T-helper 1 cell treated with Interleukin-12 subunit alpha and Interleukin-12 subunit beta and Interleukin-4 antibody, amounts not matched to agents 30 μg/mL and 1 μg/mL, for 36 hours (primary cell): ENCODE measurements at regions not wholly inside any gene's neighbourhood (a gene's known extent, or its start where the extent isn't known, plus 50 kb on each side); places are given as distances from the start of the nearest gene placed in this dataset.
"Not testable (repeated sequence)": the region's sequence is repeated elsewhere in the genome, so short reads cannot be mapped to it uniquely, and the experiment has no call there.

Source experiments
- H3K27ac Mint-ChIP-seq: one replicate; pipeline ENCODE4 v1.8.0; 2021; ENCODE audit warnings: mild to moderate bottlenecking, mixed read lengths
- H3K27me3 Mint-ChIP-seq: one replicate; pipeline ENCODE4 v1.8.0; 2021; ENCODE audit warnings: low read depth, mixed read lengths
- H3K36me3 Mint-ChIP-seq: one replicate; pipeline ENCODE4 v1.8.0; 2021; ENCODE audit warnings: low read depth, mixed read lengths
- H3K4me1 Mint-ChIP-seq: one replicate; pipeline ENCODE4 v1.8.0; 2021; ENCODE audit warnings: low read depth, mixed read lengths
- H3K4me3 Mint-ChIP-seq: one replicate; pipeline ENCODE4 v1.8.0; 2021; ENCODE audit warnings: mild to moderate bottlenecking, moderate library complexity, mixed read lengths
- H3K9me3 Mint-ChIP-seq: one replicate; pipeline ENCODE4 v1.8.0; 2021; ENCODE audit warnings: mixed read lengths

- H3K27ac Mint-ChIP-seq, result no peak overlapping the region
- peaks cover 39% of the 10 kb centered on the region for H3K9me3 Mint-ChIP-seq
- H3K4me1 Mint-ChIP-seq, result no peaks in the 10 kb centered on the region
- H3K4me3 Mint-ChIP-seq, result no peak overlapping the region
- no peaks in the 10 kb centered on the region for H3K27me3 Mint-ChIP-seq
- H3K36me3 Mint-ChIP-seq, result no peaks in the 10 kb centered on the region
Measured at GRCh38 chr1:190812996-190813395, 335.3 kb upstream of the BRINP3 start.

GRCh38 chr1:190832511-190832910 lies 354.8 kb upstream of the BRINP3 start:
- H3K27ac Mint-ChIP-seq, result no peak overlapping the region
- H3K4me1 Mint-ChIP-seq, result no peaks in the 10 kb centered on the region
- no peak overlapping the region for H3K4me3 Mint-ChIP-seq
- H3K36me3 Mint-ChIP-seq, result no peaks in the 10 kb centered on the region
- no peaks in the 10 kb centered on the region for H3K27me3 Mint-ChIP-seq
- peaks cover 18% of the 10 kb centered on the region for H3K9me3 Mint-ChIP-seq

- H3K4me1 Mint-ChIP-seq, result no peaks in the 10 kb centered on the region
- no peaks in the 10 kb centered on the region for H3K36me3 Mint-ChIP-seq
- H3K27me3 Mint-ChIP-seq, result no peaks in the 10 kb centered on the region
- no peak overlapping the region for H3K4me3 Mint-ChIP-seq
- no peak overlapping the region for H3K27ac Mint-ChIP-seq
- H3K9me3 Mint-ChIP-seq, result peaks cover 8% of the 10 kb centered on the region
Measured at GRCh38 chr1:190835658-190836057, 358.0 kb upstream of the BRINP3 start.

- not testable (repeated sequence) for H3K27me3 Mint-ChIP-seq, H3K4me3 Mint-ChIP-seq, H3K4me1 Mint-ChIP-seq, H3K9me3 Mint-ChIP-seq, H3K27ac Mint-ChIP-seq, H3K36me3 Mint-ChIP-seq
Measured at GRCh38 chr1:190837200-190837599, 359.5 kb upstream of the BRINP3 start.

- Mint-ChIP-seq H3K4me1 (no peaks in the 10 kb centered on the region), H3K36me3 (no peaks in the 10 kb centered on the region), H3K27me3 (no peaks in the 10 kb centered on the region), H3K27ac (no peak overlapping the region), H3K9me3 (peaks cover 8% of the 10 kb centered on the region), H3K4me3 (no peak overlapping the region)
Measured at GRCh38 chr1:190837888-190838287, 360.2 kb upstream of the BRINP3 start.

GRCh38 chr1:190847166-190847565 lies 369.5 kb upstream of the BRINP3 start:
- Mint-ChIP-seq H3K9me3 (no peaks in the 10 kb centered on the region), H3K27me3 (no peaks in the 10 kb centered on the region), H3K4me3 (no peak overlapping the region), H3K36me3 (no peaks in the 10 kb centered on the region), H3K4me1 (no peaks in the 10 kb centered on the region), H3K27ac (no peak overlapping the region)

- no peaks in the 10 kb centered on the region for H3K27me3 Mint-ChIP-seq
- H3K27ac Mint-ChIP-seq, result no peak overlapping the region
- H3K9me3 Mint-ChIP-seq, result no peaks in the 10 kb centered on the region
Measured at GRCh38 chr1:190849346-190849745, 371.7 kb upstream of the BRINP3 start.

GRCh38 chr1:190852611-190853010 lies 374.9 kb upstream of the BRINP3 start:
- Mint-ChIP-seq H3K4me3 (no peak overlapping the region), H3K36me3 (no peaks in the 10 kb centered on the region), H3K27ac (no peak overlapping the region), H3K9me3 (peaks cover 4% of the 10 kb centered on the region), H3K4me1 (no peaks in the 10 kb centered on the region), H3K27me3 (no peaks in the 10 kb centered on the region)

More at GRCh38 chr1:190849346-190849745, 371.7 kb upstream of the BRINP3 start:
- H3K4me1 Mint-ChIP-seq, result no peaks in the 10 kb centered on the region
- H3K36me3 Mint-ChIP-seq, result no peaks in the 10 kb centered on the region
- H3K4me3 Mint-ChIP-seq, result no peak overlapping the region

GRCh38 chr1:190858140-190858539 lies 380.5 kb upstream of the BRINP3 start:
- Mint-ChIP-seq H3K36me3 (no peaks in the 10 kb centered on the region), H3K9me3 (peaks cover 13% of the 10 kb centered on the region), H3K27me3 (no peaks in the 10 kb centered on the region), H3K4me3 (no peak overlapping the region), H3K4me1 (no peaks in the 10 kb centered on the region), H3K27ac (no peak overlapping the region)

- H3K27ac Mint-ChIP-seq, result no peak overlapping the region
- H3K9me3 Mint-ChIP-seq, result peaks cover 6% of the 10 kb centered on the region
- no peaks in the 10 kb centered on the region for H3K36me3 Mint-ChIP-seq
- H3K27me3 Mint-ChIP-seq, result no peaks in the 10 kb centered on the region
- H3K4me3 Mint-ChIP-seq, result no peak overlapping the region
- no peaks in the 10 kb centered on the region for H3K4me1 Mint-ChIP-seq
Measured at GRCh38 chr1:190864013-190864641, 386.5 kb upstream of the BRINP3 start.

GRCh38 chr1:190880352-190880751 lies 402.7 kb upstream of the BRINP3 start:
- Mint-ChIP-seq H3K4me1 (no peaks in the 10 kb centered on the region), H3K9me3 (no peaks in the 10 kb centered on the region), H3K27me3 (no peaks in the 10 kb centered on the region), H3K4me3 (no peak overlapping the region), H3K27ac (no peak overlapping the region), H3K36me3 (no peaks in the 10 kb centered on the region)

GRCh38 chr1:190881064-190881463 lies 403.4 kb upstream of the BRINP3 start:
- no peaks in the 10 kb centered on the region for H3K36me3 Mint-ChIP-seq
- no peaks in the 10 kb centered on the region for H3K4me1 Mint-ChIP-seq
- H3K9me3 Mint-ChIP-seq, result peaks cover 3% of the 10 kb centered on the region
- H3K27me3 Mint-ChIP-seq, result no peaks in the 10 kb centered on the region
- H3K27ac Mint-ChIP-seq, result no peak overlapping the region
- no peak overlapping the region for H3K4me3 Mint-ChIP-seq

GRCh38 chr1:190897233-190897632 lies 419.6 kb upstream of the BRINP3 start:
- Mint-ChIP-seq H3K27ac (no peak overlapping the region), H3K36me3 (no peaks in the 10 kb centered on the region), H3K27me3 (no peaks in the 10 kb centered on the region), H3K9me3 (peaks cover 9% of the 10 kb centered on the region), H3K4me1 (no peaks in the 10 kb centered on the region), H3K4me3 (no peak overlapping the region)

GRCh38 chr1:190904091-190904695 lies 426.5 kb upstream of the BRINP3 start:
- H3K4me3 Mint-ChIP-seq, result no peak overlapping the region
- H3K27me3 Mint-ChIP-seq, result no peaks in the 10 kb centered on the region
- no peaks in the 10 kb centered on the region for H3K36me3 Mint-ChIP-seq
- peaks cover 9% of the 10 kb centered on the region for H3K9me3 Mint-ChIP-seq
- no peak overlapping the region for H3K27ac Mint-ChIP-seq
- H3K4me1 Mint-ChIP-seq, result no peaks in the 10 kb centered on the region

GRCh38 chr1:190906206-190906725 lies 428.6 kb upstream of the BRINP3 start:
- no peak overlapping the region for H3K4me3 Mint-ChIP-seq
- H3K36me3 Mint-ChIP-seq, result no peaks in the 10 kb centered on the region
- H3K4me1 Mint-ChIP-seq, result no peaks in the 10 kb centered on the region
- peaks cover 7% of the 10 kb centered on the region for H3K9me3 Mint-ChIP-seq
- H3K27ac Mint-ChIP-seq, result no peak overlapping the region
- no peaks in the 10 kb centered on the region for H3K27me3 Mint-ChIP-seq
